Ishikawa (cell line): ENCODE measurements at regions not wholly inside any gene's neighbourhood (a gene's known extent, or its start where the extent isn't known, plus 50 kb on each side); places are given as distances from the start of the nearest gene placed in this dataset.

Source experiments
- CEBPB ChIP-seq: IDR thresholded peaks from 2 replicates; pipeline ENCODE4 v1.6.1; 2012
- CREB1 ChIP-seq: IDR thresholded peaks from 2 replicates; pipeline ENCODE4 v1.6.1; 2012; ENCODE audit warnings: low read depth
- EGR1 ChIP-seq: IDR thresholded peaks from 2 replicates; pipeline ENCODE4 v1.6.1; 2012
- EP300 ChIP-seq: IDR thresholded peaks from 2 replicates; pipeline ENCODE4 v1.6.1; 2012; ENCODE audit warnings: borderline replicate concordance
- FOXM1 ChIP-seq: IDR thresholded peaks from 2 replicates; pipeline ENCODE4 v1.6.1; 2012; ENCODE audit warnings: low read depth, borderline replicate concordance
- MAX ChIP-seq: IDR thresholded peaks from 2 replicates; pipeline ENCODE4 v1.6.1; 2012
- NFIC ChIP-seq: IDR thresholded peaks from 2 replicates; pipeline ENCODE4 v1.6.1; 2012
- RAD21 ChIP-seq: IDR thresholded peaks from 2 replicates; pipeline ENCODE4 v1.6.1; 2012; ENCODE audit warnings: low read depth
- TAF1 ChIP-seq: IDR thresholded peaks from 2 replicates; pipeline ENCODE4 v1.6.1; 2012; ENCODE audit warnings: low read depth, mild to moderate bottlenecking
- TCF12 ChIP-seq: IDR thresholded peaks from 2 replicates; pipeline ENCODE4 v1.6.1; 2012; ENCODE audit warnings: low read depth
- TEAD4 ChIP-seq: IDR thresholded peaks from 2 replicates; pipeline ENCODE4 v1.6.1; 2012
- YY1 ChIP-seq: IDR thresholded peaks from 2 replicates; pipeline ENCODE4 v1.6.1; 2012; ENCODE audit warnings: low read depth
- ZBTB7A ChIP-seq: IDR thresholded peaks from 2 replicates; pipeline ENCODE4 v1.6.1; 2012; ENCODE audit warnings: low read depth
- TF ChIP-seq, protein P1 (sequence below): IDR thresholded peaks from 2 replicates; pipeline ENCODE4 v1.6.1; 2012
- TF ChIP-seq, protein P2 (sequence below): IDR thresholded peaks from 2 replicates; pipeline ENCODE4 v1.6.1; 2012; ENCODE audit warnings: low read depth, mild to moderate bottlenecking

DNA sequence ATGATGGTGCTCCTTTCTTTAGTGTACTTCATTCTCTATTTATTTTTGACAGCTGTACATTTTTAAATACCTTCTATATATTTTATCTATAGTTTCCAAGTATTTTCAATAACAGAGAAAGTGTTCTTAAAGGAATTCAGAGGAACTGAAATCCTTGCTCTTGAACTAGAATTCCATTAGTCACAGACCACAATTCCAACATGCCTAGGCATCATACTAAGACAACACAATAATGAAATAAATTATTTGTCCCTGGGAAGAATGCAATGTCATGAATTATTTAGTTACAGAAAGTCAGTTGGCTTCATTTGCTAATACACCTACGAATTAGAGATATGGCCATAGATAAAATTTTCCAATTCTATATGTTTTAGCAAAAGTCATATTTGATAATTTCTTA lies 671.2 kb downstream of the EPHA7 start:
- TF ChIP-seq RAD21 (no peak), EP300 (no peak), MAX (no peak), TCF12 (no peak), FOXM1 (no peak), EGR1 (no peak), YY1 (no peak), CEBPB (no peak), TAF1 (no peak), ZBTB7A (no peak), NFIC (no peak), CREB1 (no peak), TEAD4 (no peak)
- TF ChIP-seq, protein P1, sequence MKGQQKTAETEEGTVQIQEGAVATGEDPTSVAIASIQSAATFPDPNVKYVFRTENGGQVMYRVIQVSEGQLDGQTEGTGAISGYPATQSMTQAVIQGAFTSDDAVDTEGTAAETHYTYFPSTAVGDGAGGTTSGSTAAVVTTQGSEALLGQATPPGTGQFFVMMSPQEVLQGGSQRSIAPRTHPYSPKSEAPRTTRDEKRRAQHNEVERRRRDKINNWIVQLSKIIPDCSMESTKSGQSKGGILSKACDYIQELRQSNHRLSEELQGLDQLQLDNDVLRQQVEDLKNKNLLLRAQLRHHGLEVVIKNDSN, result no peak
- TF ChIP-seq, protein P2, sequence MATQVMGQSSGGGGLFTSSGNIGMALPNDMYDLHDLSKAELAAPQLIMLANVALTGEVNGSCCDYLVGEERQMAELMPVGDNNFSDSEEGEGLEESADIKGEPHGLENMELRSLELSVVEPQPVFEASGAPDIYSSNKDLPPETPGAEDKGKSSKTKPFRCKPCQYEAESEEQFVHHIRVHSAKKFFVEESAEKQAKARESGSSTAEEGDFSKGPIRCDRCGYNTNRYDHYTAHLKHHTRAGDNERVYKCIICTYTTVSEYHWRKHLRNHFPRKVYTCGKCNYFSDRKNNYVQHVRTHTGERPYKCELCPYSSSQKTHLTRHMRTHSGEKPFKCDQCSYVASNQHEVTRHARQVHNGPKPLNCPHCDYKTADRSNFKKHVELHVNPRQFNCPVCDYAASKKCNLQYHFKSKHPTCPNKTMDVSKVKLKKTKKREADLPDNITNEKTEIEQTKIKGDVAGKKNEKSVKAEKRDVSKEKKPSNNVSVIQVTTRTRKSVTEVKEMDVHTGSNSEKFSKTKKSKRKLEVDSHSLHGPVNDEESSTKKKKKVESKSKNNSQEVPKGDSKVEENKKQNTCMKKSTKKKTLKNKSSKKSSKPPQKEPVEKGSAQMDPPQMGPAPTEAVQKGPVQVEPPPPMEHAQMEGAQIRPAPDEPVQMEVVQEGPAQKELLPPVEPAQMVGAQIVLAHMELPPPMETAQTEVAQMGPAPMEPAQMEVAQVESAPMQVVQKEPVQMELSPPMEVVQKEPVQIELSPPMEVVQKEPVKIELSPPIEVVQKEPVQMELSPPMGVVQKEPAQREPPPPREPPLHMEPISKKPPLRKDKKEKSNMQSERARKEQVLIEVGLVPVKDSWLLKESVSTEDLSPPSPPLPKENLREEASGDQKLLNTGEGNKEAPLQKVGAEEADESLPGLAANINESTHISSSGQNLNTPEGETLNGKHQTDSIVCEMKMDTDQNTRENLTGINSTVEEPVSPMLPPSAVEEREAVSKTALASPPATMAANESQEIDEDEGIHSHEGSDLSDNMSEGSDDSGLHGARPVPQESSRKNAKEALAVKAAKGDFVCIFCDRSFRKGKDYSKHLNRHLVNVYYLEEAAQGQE, result no peak

DNA sequence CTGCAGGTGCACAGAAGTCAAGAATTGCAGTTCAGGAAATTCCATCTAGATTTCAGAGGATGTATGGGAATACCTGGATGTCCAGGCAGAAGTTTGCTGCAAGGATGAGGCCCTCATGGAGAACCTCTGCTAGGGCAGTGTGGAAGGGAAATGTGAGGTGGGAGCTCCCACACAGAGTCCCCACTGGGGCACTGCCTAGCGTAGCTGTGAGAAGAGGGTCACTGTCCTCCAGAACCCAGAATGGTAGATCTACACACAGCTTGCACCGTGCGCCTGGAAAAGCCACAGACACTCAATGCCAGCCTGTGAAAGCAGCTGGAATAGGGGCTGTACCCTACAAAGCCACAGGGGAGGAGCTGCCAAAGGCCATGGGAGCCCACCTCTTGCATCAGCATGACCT lies 681.4 kb downstream of the EPHA7 start:
- TF ChIP-seq TEAD4, result no peak
- TF ChIP-seq, protein P2, result no peak
- TF ChIP-seq YY1, result no peak
- TF ChIP-seq TCF12, result no peak
- no peak for TF ChIP-seq CREB1
- no peak for TF ChIP-seq ZBTB7A
- no peak for TF ChIP-seq CEBPB
- TF ChIP-seq MAX, result no peak

- TF ChIP-seq, protein P2, result no peak
- TF ChIP-seq TAF1 (no peak), CEBPB (no peak), NFIC (no peak), CREB1 (no peak), MAX (no peak), RAD21 (no peak), FOXM1 (no peak), ZBTB7A (no peak), TEAD4 (no peak), EP300 (no peak), EGR1 (no peak), TCF12 (no peak), YY1 (no peak)
- TF ChIP-seq, protein P1, result no peak
Observed at GRCh38 chr6:92723390-92723931, 695.9 kb downstream of the EPHA7 start.

GRCh38 chr6:92719773-92720172 lies 699.6 kb downstream of the EPHA7 start:
- TF ChIP-seq NFIC (no peak), YY1 (no peak), EP300 (no peak)

- TF ChIP-seq, protein P1, result no peak
- TF ChIP-seq ZBTB7A (no peak), TAF1 (no peak), CREB1 (no peak), RAD21 (no peak), TCF12 (no peak), EGR1 (no peak), MAX (no peak), CEBPB (no peak), YY1 (no peak), EP300 (no peak), NFIC (no peak), FOXM1 (no peak), TEAD4 (no peak)
- TF ChIP-seq, protein P2, result no peak
Observed at GRCh38 chr6:92716638-92717037, 702.7 kb downstream of the EPHA7 start.
